K562 (cell line): ENCODE measurements at regions not wholly inside any gene's neighbourhood (a gene's known extent, or its start where the extent isn't known, plus 50 kb on each side); places are given as distances from the start of the nearest gene placed in this dataset.

Experiments used
- ATAC-seq: fragments of 200-7000 bp; cut with Tn5 transposase; 3 replicates; pipeline ENCODE4 v1.9.1; 2020; ENCODE audit warnings: moderate library complexity
- BruUV-seq: library from RNA; stranded (reverse); fragments of 400-500 nt; replicated peaks from 2 replicates; lab custom pipeline; 2021; lab: Mats Ljungman, UMichigan
- CTCF ChIA-PET: fragments of 300-600 bp; formaldehyde crosslinking; extraction: SDS; loops from one replicate; lab custom pipeline; 2021; ENCODE audit warnings: low intra/inter-chr PET ratio; lab: Yijun Ruan, JAX
- POLR2A ChIA-PET: fragments of 300-600, 350-650 bp; sonication (Branson Sonifier 250); formaldehyde crosslinking; extraction: SDS; loops from one replicate; lab custom pipeline; 2021; ENCODE audit warnings: antibody characterized with exemption, inconsistent platforms; lab: Yijun Ruan, JAX
- DNase-seq, 4 experiments: peaks; one replicate each; pipeline versions ENCODE4 v3.0.0 to v3.0.0-alpha.2; 2011 to 2018; ENCODE audit warnings: low spot score in 3 of 4, mixed read lengths in 3 of 4; ENCODE audit errors: extremely low read depth in 1 of 4
- FAIRE-seq: peaks from 2 replicates; lab custom pipeline; 2011; peaks lifted over from hg19 to GRCh38; lab: Jason Lieb, UNC
- H2AFZ ChIP-seq: 2 replicates; pipeline ENCODE4 v1.6.0; 2011; ENCODE audit warnings: low read depth, low read length, control low read depth, inconsistent platforms
- H3K27ac ChIP-seq: fragments of 200-600 bp; 3 replicates; pipeline ENCODE4 v1.8.0; 2011; ENCODE audit warnings: low read depth, mild to moderate bottlenecking, control low read depth, inconsistent platforms, low read length, moderate library complexity, mixed read lengths; ENCODE audit errors: extremely low read depth
- H3K27me3 ChIP-seq, 2 experiments: fragments of 300-600 bp in 1 of 2; 2 replicates in 1 of 2; 3 replicates in 1 of 2; pipeline versions ENCODE4 v1.6.0 to v1.8.0; 2011; ENCODE audit warnings: inconsistent platforms in 2 of 2, low read length in 2 of 2, mild to moderate bottlenecking in 1 of 2, mixed read lengths in 1 of 2, moderate library complexity in 1 of 2; ENCODE audit not compliant: control insufficient read depth in 2 of 2, insufficient read depth in 2 of 2
- H3K36me3 ChIP-seq: fragments of 300-600 bp; 3 replicates; pipeline ENCODE4 v1.8.0; 2011; ENCODE audit warnings: mild to moderate bottlenecking, low read length, inconsistent platforms; ENCODE audit not compliant: control insufficient read depth, insufficient read depth
- H3K4me1 ChIP-seq, 2 experiments: fragments of 200-600 bp in 1 of 2; replicated peaks in 1 of 2; 2 replicates in 1 of 2; 3 replicates in 1 of 2; pipeline versions ENCODE4 v1.5.1 to v1.8.0; 2011; ENCODE audit warnings: inconsistent platforms in 2 of 2, low read length in 2 of 2, mild to moderate bottlenecking in 1 of 2, mixed read lengths in 1 of 2, moderate library complexity in 1 of 2; ENCODE audit not compliant: control insufficient read depth in 2 of 2, insufficient read depth in 2 of 2
- H3K4me2 ChIP-seq: 2 replicates; pipeline ENCODE4 v1.6.1; 2011; ENCODE audit warnings: low read length, control low read depth, inconsistent platforms, mixed read lengths; ENCODE audit not compliant: insufficient read depth
- H3K4me3 ChIP-seq: fragments of 200-600 bp; sonication (generic), shearing (Covaris generic); 2 replicates; pipeline ENCODE4 v1.5.1; 2016; ENCODE audit warnings: control low read depth, inconsistent platforms
- H3K79me2 ChIP-seq: fragments of 200-600 bp; 3 replicates; pipeline ENCODE4 v1.8.0; 2011; ENCODE audit warnings: low read length, inconsistent platforms; ENCODE audit not compliant: control insufficient read depth, insufficient read depth
- H3K9ac ChIP-seq, 2 experiments: 2 replicates each; pipeline versions ENCODE4 v1.6.0 to v1.6.1; 2011; ENCODE audit warnings: low read depth in 2 of 2, low read length in 2 of 2, control low read depth in 1 of 2, inconsistent platforms in 1 of 2, mild to moderate bottlenecking in 1 of 2, mixed read lengths in 1 of 2; ENCODE audit not compliant: insufficient read depth in 1 of 2
- H3K9me1 ChIP-seq: one replicate; pipeline ENCODE4 v1.6.0; 2011; ENCODE audit warnings: inconsistent platforms, mild to moderate bottlenecking, low read length, moderate library complexity; ENCODE audit not compliant: control insufficient read depth, insufficient read depth
- H3K9me3 ChIP-seq: replicated peaks from 2 replicates; pipeline ENCODE4 v1.5.1; 2011; ENCODE audit warnings: low read depth, low read length, inconsistent platforms; ENCODE audit not compliant: control insufficient read depth, insufficient read depth
- H4K20me1 ChIP-seq: replicated peaks from 2 replicates; pipeline ENCODE4 v1.6.1; 2011; ENCODE audit warnings: low read length, inconsistent platforms, mixed read lengths; ENCODE audit not compliant: control insufficient read depth, insufficient read depth
- BCL6 ChIP-seq: fragments of 250-450 bp; sonication (Bioruptor Pico); IDR thresholded peaks from 2 replicates; pipeline ENCODE4 v1.4.0; 2020
- BRF1 ChIP-seq: IDR thresholded peaks from 3 replicates; pipeline ENCODE4 v1.6.1; 2011; ENCODE audit warnings: borderline replicate concordance, mild to moderate bottlenecking; ENCODE audit not compliant: insufficient read length; ENCODE audit errors: extremely low read depth
- CHAMP1 ChIP-seq: fragments of 450-650 bp; IDR thresholded peaks from 2 replicates; pipeline ENCODE4 v1.6.1; 2016; ENCODE audit warnings: mild to moderate bottlenecking
- CHD1 ChIP-seq: fragments of 200-600 bp; sonication (generic); IDR thresholded peaks from one replicate; pipeline ENCODE4 v1.6.1; 2012; ENCODE audit warnings: mild to moderate bottlenecking, moderate library complexity, low read length, inconsistent platforms
- EP400 ChIP-seq: fragments of 450-650 bp; IDR thresholded peaks from 2 replicates; pipeline ENCODE4 v1.6.1; 2017; ENCODE audit warnings: antibody characterized with exemption, mild to moderate bottlenecking, moderate library complexity
- FOXO4 ChIP-seq: fragments of 450-650 bp; formaldehyde crosslinking; IDR thresholded peaks from 2 replicates; pipeline ENCODE4 v1.4.0; 2020; ENCODE audit warnings: mild to moderate bottlenecking, moderate library complexity
- LARP7 ChIP-seq: fragments of 450-650 bp; IDR thresholded peaks from 2 replicates; pipeline ENCODE4 v1.6.1; 2016
- POLR2G ChIP-seq: fragments of 200-400 bp; formaldehyde crosslinking; IDR thresholded peaks from 2 replicates; pipeline ENCODE4 v1.6.1; 2017; ENCODE audit warnings: low read depth, mild to moderate bottlenecking, antibody characterized with exemption, low read length, moderate library complexity
- RB1 ChIP-seq: fragments of 450-650 bp; IDR thresholded peaks from 2 replicates; pipeline ENCODE4 v1.6.1; 2017; ENCODE audit warnings: low read depth, mild to moderate bottlenecking
- RUNX1 ChIP-seq: sonication (generic); IDR thresholded peaks from 2 replicates; pipeline ENCODE4 v1.6.1; 2016; ENCODE audit warnings: antibody characterized with exemption, low read depth
- SFPQ ChIP-seq: fragments of 200-400 bp; formaldehyde crosslinking; IDR thresholded peaks from 2 replicates; pipeline ENCODE4 v1.6.1; 2017; ENCODE audit warnings: mild to moderate bottlenecking, low read depth, low read length, moderate library complexity
- SMC3 ChIP-seq: conservative IDR thresholded peaks from 2 replicates; pipeline ENCODE4 v1.6.1; 2011; ENCODE audit warnings: low read depth, low read length, improper control_type of control experiment; ENCODE audit not compliant: insufficient read depth
- ZFP91 ChIP-seq: sonication (generic); formaldehyde crosslinking; IDR thresholded peaks from 2 replicates; pipeline ENCODE4 v1.8.0; 2022; ENCODE audit warnings: mild to moderate bottlenecking, missing genetic modification reagents
- ZNF263 ChIP-seq: sonication (generic); formaldehyde crosslinking; IDR thresholded peaks from 2 replicates; pipeline ENCODE4 v1.8.0; 2022; ENCODE audit warnings: mild to moderate bottlenecking, missing genetic modification reagents, borderline replicate concordance
- ZNF561 ChIP-seq: fragments of 450-650 bp; formaldehyde crosslinking; conservative IDR thresholded peaks from 2 replicates; pipeline ENCODE4 v1.4.0; 2020; ENCODE audit warnings: mild to moderate bottlenecking, moderate library complexity
- WGBS: fragments of 100-300 bp; shearing (Covaris generic); methylation state at CpG from one replicate; pipeline ENCODE4 v1.1.6; 2016; ENCODE audit warnings: low coverage, mixed read lengths; ENCODE audit not compliant: insufficient coverage; ENCODE audit errors: missing lambda C conversion rate; 5-methylcytosine and 5-hydroxymethylcytosine counted together
- in situ Hi-C: fragments of 300-500 bp; cut with MboI; formaldehyde crosslinking; loops from 4 replicates; pipeline ENCODE4 v1.15.0; 2018; ENCODE audit warnings: inconsistent platforms, mixed read lengths
- intact Hi-C: fragments of 100-400 bp; cut with micrococcal nuclease; formaldehyde crosslinking; loops from 2 replicates; pipeline ENCODE4 v1.14.2; 2022

- no peaks in the 10 kb centered on the region for H3K27me3 ChIP-seq
- H3K9me3 ChIP-seq, result peaks cover 2% of the 10 kb centered on the region; the same call in 1 of the 2 replicates
- H3K9me1 ChIP-seq, result no peaks in the 10 kb centered on the region
- WGBS, result 0% methylated on average over 7 of the region's 7 CpGs
- no peak for ATAC-seq
- ChIA-PET POLR2A (no interaction called here), CTCF (no interaction called here)
- no peak overlapping the region for H3K27ac ChIP-seq
- no peak overlapping the region for H3K9ac ChIP-seq
- in situ Hi-C loops, result no loop called here
- no peak overlapping the region for H3K4me2 ChIP-seq
- no peaks in the 10 kb centered on the region for H3K4me1 ChIP-seq
- no peaks in the 10 kb centered on the region for H3K79me2 ChIP-seq
- no peak for FAIRE-seq
- TF ChIP-seq ZNF263 (CRISPR knock-in tag) (no peak), CHAMP1 (no peak), EP400 (no peak), BCL6 (CRISPR knock-in tag) (no peak), RB1 (no peak), CHD1 (no peak), ZFP91 (CRISPR knock-in tag) (no peak), SMC3 (no peak), FOXO4 (no peak), LARP7 (no peak), SFPQ (no peak), BRF1 (no peak), RUNX1 (no peak), ZNF561 (no peak), POLR2G (no peak)
- H2AFZ ChIP-seq, result no peak overlapping the region
- no peaks in the 10 kb centered on the region for H3K36me3 ChIP-seq
- no TSS peak for BruUV-seq
- no peaks in the 10 kb centered on the region for H4K20me1 ChIP-seq
- intact Hi-C loops, result no loop called here
- H3K4me3 ChIP-seq, result no peak overlapping the region
- no peak for DNase-seq
Observed at GRCh38 chr1:5404412-5405203, 587.6 kb downstream of the NPHP4 start.
